Fibroblast of lung (primary cell): ENCODE measurements at regions not wholly inside any gene's neighbourhood (a gene's known extent, or its start where the extent isn't known, plus 50 kb on each side); places are given as distances from the start of the nearest gene placed in this dataset.

Experiments
- DNase-seq, 2 donors: peaks; one replicate each; pipeline versions ENCODE4 v3.0.0 to v3.0.0-alpha.2; 2010; ENCODE audit warnings: low read depth in 2 of 2
- H2AFZ ChIP-seq: 2 replicates; pipeline ENCODE4 v1.5.1; 2012; ENCODE audit warnings: low read length, control low read depth, inconsistent platforms
- H3K27ac ChIP-seq: 2 replicates; pipeline ENCODE4 v1.5.1; 2011; ENCODE audit warnings: low read length, control low read depth; ENCODE audit not compliant: insufficient read depth
- H3K27me3 ChIP-seq: 2 replicates; pipeline ENCODE4 v1.5.1; 2011; ENCODE audit warnings: mild to moderate bottlenecking, low read length; ENCODE audit not compliant: control insufficient read depth, insufficient read depth
- H3K36me3 ChIP-seq: 2 replicates; pipeline ENCODE4 v1.5.1; 2011; ENCODE audit warnings: low read length; ENCODE audit not compliant: control insufficient read depth, insufficient read depth
- H3K4me1 ChIP-seq: 2 replicates; pipeline ENCODE4 v1.5.1; 2011; ENCODE audit warnings: low read length; ENCODE audit not compliant: control insufficient read depth, insufficient read depth; ENCODE audit errors: extremely low read depth
- H3K4me2 ChIP-seq: 2 replicates; pipeline ENCODE4 v1.5.1; 2011; ENCODE audit warnings: low read length, control low read depth; ENCODE audit not compliant: insufficient read depth; ENCODE audit errors: extremely low read depth
- H3K4me3 ChIP-seq, 4 experiments: fragments of 200-600 bp in 1 of 4; sonication (generic) in 1 of 4; replicated peaks in 1 of 4; 2 replicates each; pipeline ENCODE4 v1.5.1; 2011 to 2016; ENCODE audit warnings: low read length in 4 of 4, low read depth in 3 of 4, mild to moderate bottlenecking in 3 of 4, control low read depth in 2 of 4, inconsistent platforms in 1 of 4, mixed read lengths in 1 of 4; ENCODE audit not compliant: insufficient read depth in 1 of 4; ENCODE audit errors: control extremely low read depth in 1 of 4
- H3K79me2 ChIP-seq: 2 replicates; pipeline ENCODE4 v1.5.1; 2012; ENCODE audit warnings: mild to moderate bottlenecking, low read length, inconsistent platforms; ENCODE audit not compliant: control insufficient read depth, insufficient read depth
- H3K9ac ChIP-seq: 2 replicates; pipeline ENCODE4 v1.5.1; 2011; ENCODE audit warnings: mild to moderate bottlenecking, low read length, control low read depth; ENCODE audit not compliant: insufficient read depth
- H3K9me3 ChIP-seq: 2 replicates; pipeline ENCODE4 v1.5.1; 2012; ENCODE audit warnings: low read depth, low read length; ENCODE audit not compliant: control insufficient read depth, insufficient read depth
- H4K20me1 ChIP-seq: 2 replicates; pipeline ENCODE4 v1.5.1; 2011; ENCODE audit warnings: low read length; ENCODE audit not compliant: control insufficient read depth, insufficient read depth; ENCODE audit errors: extremely low read depth
- CTCF ChIP-seq, 2 donors: IDR thresholded peaks in 1 of 2; conservative IDR thresholded peaks in 1 of 2; 1 replicate in 1 of 2; 2 replicates in 1 of 2; pipeline ENCODE4 v1.5.1; 2011 to 2012; ENCODE audit warnings: low read length in 2 of 2, control low read depth in 1 of 2, inconsistent platforms in 1 of 2, low read depth in 1 of 2, mild to moderate bottlenecking in 1 of 2
- EZH2 ChIP-seq: IDR thresholded peaks from 2 replicates; pipeline ENCODE4 v1.5.1; 2012; ENCODE audit warnings: low read length, control low read depth, mild to moderate bottlenecking; ENCODE audit errors: missing control alignments

GRCh38 chr2:120853306-120854013 is 117.8 kb downstream of the GLI2 start:
- no peak for DNase-seq
- no peaks in the 10 kb centered on the region for H3K27me3 ChIP-seq
- TF ChIP-seq EZH2 (no peak), CTCF (conservative IDR thresholded peaks at IDR 0.05 in 1 of 2, IDR thresholded peaks at IDR 0.05 in 1 of 2; ENCODE audit: low read depth in 1 of 2, low read length in 2 of 2) (no peak)
- H3K27ac ChIP-seq, result no peak overlapping the region
- H2AFZ ChIP-seq, result no peak overlapping the region
- peaks cover 4% of the 10 kb centered on the region for H3K4me1 ChIP-seq
- H3K9ac ChIP-seq, result no peak overlapping the region
- no peak overlapping the region for H3K4me3 ChIP-seq
- no peaks in the 10 kb centered on the region for H3K36me3 ChIP-seq
- no peaks in the 10 kb centered on the region for H3K79me2 ChIP-seq
- H3K4me2 ChIP-seq, result no peak overlapping the region
- H4K20me1 ChIP-seq, result no peaks in the 10 kb centered on the region
- H3K9me3 ChIP-seq, result no peaks in the 10 kb centered on the region

- H3K4me2 ChIP-seq, result no peak overlapping the region
- H4K20me1 ChIP-seq, result no peaks in the 10 kb centered on the region
- peaks cover 4% of the 10 kb centered on the region for H3K4me1 ChIP-seq
These were observed 118.4 kb downstream of the GLI2 start for GRCh38 chr2:120854014-120854620.

More at GRCh38 chr2:120854014-120854620, 118.4 kb downstream of the GLI2 start:
- no peaks in the 10 kb centered on the region for H3K27me3 ChIP-seq
- H2AFZ ChIP-seq, result no peak overlapping the region
- H3K27ac ChIP-seq, result no peak overlapping the region
- TF ChIP-seq EZH2, result no peak
- no peak for TF ChIP-seq CTCF (conservative IDR thresholded peaks at IDR 0.05 in 1 of 2, IDR thresholded peaks at IDR 0.05 in 1 of 2; ENCODE audit: low read depth in 1 of 2, low read length in 2 of 2)
- H3K79me2 ChIP-seq, result no peaks in the 10 kb centered on the region
- H3K9ac ChIP-seq, result no peak overlapping the region
- H3K36me3 ChIP-seq, result no peaks in the 10 kb centered on the region
- H3K9me3 ChIP-seq, result no peaks in the 10 kb centered on the region
- no peak for DNase-seq
- no peak overlapping the region for H3K4me3 ChIP-seq
